GM19328 (cell line): ENCODE measurements at regions not wholly inside any gene's neighbourhood (a gene's known extent, or its start where the extent isn't known, plus 50 kb on each side); places are given as distances from the start of the nearest gene placed in this dataset.
"Not testable (repeated sequence)": the region's sequence is repeated elsewhere in the genome, so short reads cannot be mapped to it uniquely, and the experiment has no call there.

Experiments
- ATAC-seq: cut with Tn5 transposase; IDR thresholded peaks from one replicate; pipeline ENCODE4 v1.9.1; 2021; ENCODE audit warnings: mild to moderate bottlenecking, moderate library complexity; ENCODE audit not compliant: unreplicated experiment

GRCh38 chr16:10272250-10272854, 90.1 kb upstream of the GRIN2A start:
- ATAC-seq: not testable (repeated sequence)

- ATAC-seq: peak; percentile 67
These were observed 93.2 kb upstream of the GRIN2A start for GRCh38 chr16:10275214-10275996.

- no peak for ATAC-seq
These were observed 95.4 kb upstream of the GRIN2A start for GRCh38 chr16:10277597-10277996.

- no peak for ATAC-seq
These were observed 98.3 kb upstream of the GRIN2A start for GRCh38 chr16:10280262-10281170.

GRCh38 chr16:10282367-10282766, 100.1 kb upstream of the GRIN2A start:
- no peak for ATAC-seq

GRCh38 chr16:10283246-10283645, 101.0 kb upstream of the GRIN2A start:
- ATAC-seq: not testable (repeated sequence)

GRCh38 chr16:10290467-10291105, 95.3 kb upstream of the ATF7IP2 start:
- ATAC-seq: not testable (repeated sequence)

- not testable (repeated sequence) for ATAC-seq
These were observed 93.7 kb upstream of the ATF7IP2 start for GRCh38 chr16:10292197-10292596.

GRCh38 chr16:10292976-10293375, 92.9 kb upstream of the ATF7IP2 start:
- not testable (repeated sequence) for ATAC-seq

GRCh38 chr16:10294153-10294552, 91.7 kb upstream of the ATF7IP2 start:
- not testable (repeated sequence) for ATAC-seq

- ATAC-seq: peak; percentile 23
These were observed 88.9 kb upstream of the ATF7IP2 start for GRCh38 chr16:10296956-10297340.

- ATAC-seq: peak; percentile 92
These were observed 88.4 kb upstream of the ATF7IP2 start for GRCh38 chr16:10297341-10298006.

- ATAC-seq: no peak
These were observed 85.0 kb upstream of the ATF7IP2 start for GRCh38 chr16:10300905-10301304.

- not testable (repeated sequence) for ATAC-seq
These were observed 84.3 kb upstream of the ATF7IP2 start for GRCh38 chr16:10301547-10301946.

- ATAC-seq: no peak
These were observed 79.9 kb upstream of the ATF7IP2 start for GRCh38 chr16:10305912-10306311.

- no peak for ATAC-seq
These were observed 77.3 kb upstream of the ATF7IP2 start for GRCh38 chr16:10308305-10309193.

- ATAC-seq: no peak
These were observed 76.5 kb upstream of the ATF7IP2 start for GRCh38 chr16:10309271-10309932.

GRCh38 chr16:10312008-10312407, 73.9 kb upstream of the ATF7IP2 start:
- no peak for ATAC-seq
